ENCODE measurements at regions not wholly inside any gene's neighbourhood (a gene's known extent, or its start where the extent isn't known, plus 50 kb on each side); places are given as distances from the start of the nearest gene placed in this dataset.

GRCh38 chr2:14749884-14750283 lies 117.4 kb downstream of the LRATD1 start:
- CTCF ChIA-PET: no interaction called here
- POLR2A ChIA-PET: no interaction called here
- Histone ChIP-seq H3K4me1 (ENCODE audit: control extremely low read depth in 1 of 4, control insufficient read depth in 4 of 4, insufficient read depth in 4 of 4, low read length in 3 of 4) (no peaks in the 10 kb centered on the region), H3K27me3 (replicated peaks in 2 of 5; ENCODE audit: control insufficient read depth in 4 of 5, insufficient read depth in 5 of 5, low read length in 4 of 5) (no peaks in the 10 kb centered on the region), H3K27ac (ENCODE audit: insufficient read depth in 1 of 2, low read depth in 1 of 2, low read length in 2 of 2, poor library complexity in 1 of 2, severe bottlenecking in 2 of 2) (no peak overlapping the region), H3K36me3 (ENCODE audit: control insufficient read depth in 4 of 4, insufficient read depth in 4 of 4, low read length in 3 of 4) (no peaks in the 10 kb centered on the region), H3K4me3 (ENCODE audit: control insufficient read depth in 1 of 7, extremely low read depth in 1 of 7, insufficient read depth in 4 of 7, low read depth in 2 of 7, low read length in 6 of 7) (no peak overlapping the region), H3K9me3 (ENCODE audit: control extremely low read depth in 1 of 5, control insufficient read depth in 4 of 5, insufficient read depth in 2 of 5, low read depth in 1 of 5, low read length in 4 of 5) (peaks cover 0 to 7% (median 3%) of the 10 kb centered on the region in 5 experiments)
- DNase-seq: no peak
- WGBS (ENCODE audit: insufficient coverage): 100% methylated on average over 1 of the region's 1 CpG

- ChIA-PET CTCF (no interaction called here), POLR2A (no interaction called here)
- H3K4me3 ChIP-seq (ENCODE audit: control insufficient read depth in 1 of 7, extremely low read depth in 1 of 7, insufficient read depth in 4 of 7, low read depth in 2 of 7, low read length in 6 of 7): no peak overlapping the region
- H3K27me3 ChIP-seq (replicated peaks in 2 of 5; ENCODE audit: control insufficient read depth in 4 of 5, insufficient read depth in 5 of 5, low read length in 4 of 5): no peaks in the 10 kb centered on the region
- 100% methylated on average over 1 of the region's 5 CpGs for WGBS (ENCODE audit: insufficient coverage)
- DNase-seq: no peak
- no peaks in the 10 kb centered on the region for H3K36me3 ChIP-seq (ENCODE audit: control insufficient read depth in 4 of 4, insufficient read depth in 4 of 4, low read length in 3 of 4)
- H3K9me3 ChIP-seq (ENCODE audit: control extremely low read depth in 1 of 5, control insufficient read depth in 4 of 5, insufficient read depth in 2 of 5, low read depth in 1 of 5, low read length in 4 of 5): peaks cover 0 to 7% (median 3%) of the 10 kb centered on the region in 5 experiments
- no peak overlapping the region for H3K27ac ChIP-seq (ENCODE audit: insufficient read depth in 1 of 2, low read depth in 1 of 2, low read length in 2 of 2, poor library complexity in 1 of 2, severe bottlenecking in 2 of 2)
- H3K4me1 ChIP-seq (ENCODE audit: control extremely low read depth in 1 of 4, control insufficient read depth in 4 of 4, insufficient read depth in 4 of 4, low read length in 3 of 4): no peaks in the 10 kb centered on the region
Observed at GRCh38 chr2:14750433-14750832, 117.9 kb downstream of the LRATD1 start.

GRCh38 chr2:14751581-14751980 lies 119.1 kb downstream of the LRATD1 start:
- POLR2A ChIA-PET: no interaction called here
- no peak overlapping the region for H3K27ac ChIP-seq (ENCODE audit: insufficient read depth in 1 of 2, low read depth in 1 of 2, low read length in 2 of 2, poor library complexity in 1 of 2, severe bottlenecking in 2 of 2)
- no peaks in the 10 kb centered on the region for H3K36me3 ChIP-seq (ENCODE audit: control insufficient read depth in 4 of 4, insufficient read depth in 4 of 4, low read length in 3 of 4)
- H3K4me1 ChIP-seq (ENCODE audit: control extremely low read depth in 1 of 4, control insufficient read depth in 4 of 4, insufficient read depth in 4 of 4, low read length in 3 of 4): no peaks in the 10 kb centered on the region
- CTCF ChIA-PET: no interaction called here
- H3K9me3 ChIP-seq (ENCODE audit: control extremely low read depth in 1 of 5, control insufficient read depth in 4 of 5, insufficient read depth in 2 of 5, low read depth in 1 of 5, low read length in 4 of 5): peaks cover 0 to 6% (median 3%) of the 10 kb centered on the region in 5 experiments
- no peak overlapping the region for H3K4me3 ChIP-seq (ENCODE audit: control insufficient read depth in 1 of 7, extremely low read depth in 1 of 7, insufficient read depth in 4 of 7, low read depth in 2 of 7, low read length in 6 of 7)
- H3K27me3 ChIP-seq (replicated peaks in 2 of 5; ENCODE audit: control insufficient read depth in 4 of 5, insufficient read depth in 5 of 5, low read length in 4 of 5): no peaks in the 10 kb centered on the region
- DNase-seq: no peak
- WGBS (ENCODE audit: insufficient coverage): 88% methylated on average over 4 of the region's 5 CpGs

- H3K27ac ChIP-seq (ENCODE audit: insufficient read depth in 1 of 2, low read depth in 1 of 2, low read length in 2 of 2, poor library complexity in 1 of 2, severe bottlenecking in 2 of 2): no peak overlapping the region
- peaks cover 0 to 2% (median 0%) of the 10 kb centered on the region in 5 experiments for H3K9me3 ChIP-seq (ENCODE audit: control extremely low read depth in 1 of 5, control insufficient read depth in 4 of 5, insufficient read depth in 2 of 5, low read depth in 1 of 5, low read length in 4 of 5)
- DNase-seq: no peak
- H3K4me1 ChIP-seq (ENCODE audit: control extremely low read depth in 1 of 4, control insufficient read depth in 4 of 4, insufficient read depth in 4 of 4, low read length in 3 of 4): no peaks in the 10 kb centered on the region
- no peaks in the 10 kb centered on the region for H3K27me3 ChIP-seq (replicated peaks in 2 of 5; ENCODE audit: control insufficient read depth in 4 of 5, insufficient read depth in 5 of 5, low read length in 4 of 5)
- no peak overlapping the region for H3K4me3 ChIP-seq (ENCODE audit: control insufficient read depth in 1 of 7, extremely low read depth in 1 of 7, insufficient read depth in 4 of 7, low read depth in 2 of 7, low read length in 6 of 7)
- CTCF ChIA-PET: no interaction called here
- WGBS (ENCODE audit: insufficient coverage): 84% methylated on average over 3 of the region's 3 CpGs
- POLR2A ChIA-PET: no interaction called here
- H3K36me3 ChIP-seq (ENCODE audit: control insufficient read depth in 4 of 4, insufficient read depth in 4 of 4, low read length in 3 of 4): no peaks in the 10 kb centered on the region
Observed at GRCh38 chr2:14752295-14752694, 119.8 kb downstream of the LRATD1 start.

- no peak for DNase-seq
- ChIA-PET POLR2A (no interaction called here), CTCF (no interaction called here)
- 75% methylated on average over 3 of the region's 3 CpGs for WGBS (ENCODE audit: insufficient coverage)
- H3K27ac ChIP-seq (ENCODE audit: insufficient read depth in 1 of 2, low read depth in 1 of 2, low read length in 2 of 2, poor library complexity in 1 of 2, severe bottlenecking in 2 of 2): no peak overlapping the region
- H3K36me3 ChIP-seq (ENCODE audit: control insufficient read depth in 4 of 4, insufficient read depth in 4 of 4, low read length in 3 of 4): no peaks in the 10 kb centered on the region
- H3K27me3 ChIP-seq (replicated peaks in 2 of 5; ENCODE audit: control insufficient read depth in 4 of 5, insufficient read depth in 5 of 5, low read length in 4 of 5): no peaks in the 10 kb centered on the region
- no peaks in the 10 kb centered on the region for H3K9me3 ChIP-seq (ENCODE audit: control extremely low read depth in 1 of 5, control insufficient read depth in 4 of 5, insufficient read depth in 2 of 5, low read depth in 1 of 5, low read length in 4 of 5)
- no peak overlapping the region for H3K4me3 ChIP-seq (ENCODE audit: control insufficient read depth in 1 of 7, extremely low read depth in 1 of 7, insufficient read depth in 4 of 7, low read depth in 2 of 7, low read length in 6 of 7)
- H3K4me1 ChIP-seq (ENCODE audit: control extremely low read depth in 1 of 4, control insufficient read depth in 4 of 4, insufficient read depth in 4 of 4, low read length in 3 of 4): no peaks in the 10 kb centered on the region
Observed at GRCh38 chr2:14756122-14756541, 123.6 kb downstream of the LRATD1 start.

GRCh38 chr2:14756981-14757657 lies 124.6 kb downstream of the LRATD1 start:
- Histone ChIP-seq H3K4me1 (ENCODE audit: control extremely low read depth in 1 of 4, control insufficient read depth in 4 of 4, insufficient read depth in 4 of 4, low read length in 3 of 4) (no peaks in the 10 kb centered on the region), H3K27ac (ENCODE audit: insufficient read depth in 1 of 2, low read depth in 1 of 2, low read length in 2 of 2, poor library complexity in 1 of 2, severe bottlenecking in 2 of 2) (no peak overlapping the region), H3K36me3 (ENCODE audit: control insufficient read depth in 4 of 4, insufficient read depth in 4 of 4, low read length in 3 of 4) (no peaks in the 10 kb centered on the region), H3K4me3 (ENCODE audit: control insufficient read depth in 1 of 7, extremely low read depth in 1 of 7, insufficient read depth in 4 of 7, low read depth in 2 of 7, low read length in 6 of 7) (no peak overlapping the region), H3K9me3 (ENCODE audit: control extremely low read depth in 1 of 5, control insufficient read depth in 4 of 5, insufficient read depth in 2 of 5, low read depth in 1 of 5, low read length in 4 of 5) (no peaks in the 10 kb centered on the region), H3K27me3 (replicated peaks in 2 of 5; ENCODE audit: control insufficient read depth in 4 of 5, insufficient read depth in 5 of 5, low read length in 4 of 5) (no peaks in the 10 kb centered on the region)
- ChIA-PET POLR2A (no interaction called here), CTCF (no interaction called here)
- no peak for DNase-seq
- WGBS (ENCODE audit: insufficient coverage): 96% methylated on average over 10 of the region's 10 CpGs

GRCh38 chr2:14759082-14759481 lies 126.6 kb downstream of the LRATD1 start:
- no peak overlapping the region for H3K27ac ChIP-seq (ENCODE audit: insufficient read depth in 1 of 2, low read depth in 1 of 2, low read length in 2 of 2, poor library complexity in 1 of 2, severe bottlenecking in 2 of 2)
- ChIA-PET POLR2A (no interaction called here), CTCF (no interaction called here)
- no peaks in the 10 kb centered on the region for H3K27me3 ChIP-seq (replicated peaks in 2 of 5; ENCODE audit: control insufficient read depth in 4 of 5, insufficient read depth in 5 of 5, low read length in 4 of 5)
- 94% methylated on average over 2 of the region's 5 CpGs for WGBS (ENCODE audit: insufficient coverage)
- H3K4me3 ChIP-seq (ENCODE audit: control insufficient read depth in 1 of 7, extremely low read depth in 1 of 7, insufficient read depth in 4 of 7, low read depth in 2 of 7, low read length in 6 of 7): no peak overlapping the region
- no peak for DNase-seq
- no peaks in the 10 kb centered on the region for H3K9me3 ChIP-seq (ENCODE audit: control extremely low read depth in 1 of 5, control insufficient read depth in 4 of 5, insufficient read depth in 2 of 5, low read depth in 1 of 5, low read length in 4 of 5)
- H3K36me3 ChIP-seq (ENCODE audit: control insufficient read depth in 4 of 4, insufficient read depth in 4 of 4, low read length in 3 of 4): no peaks in the 10 kb centered on the region
- H3K4me1 ChIP-seq (ENCODE audit: control extremely low read depth in 1 of 4, control insufficient read depth in 4 of 4, insufficient read depth in 4 of 4, low read length in 3 of 4): no peaks in the 10 kb centered on the region
